Lower leg skin (tissue), 3 donors: ENCODE measurements at regions not wholly inside any gene's neighbourhood (a gene's known extent, or its start where the extent isn't known, plus 50 kb on each side); places are given as distances from the start of the nearest gene placed in this dataset.

Experiments
- POLR2A ChIP-seq, 2 donors: fragments of 450-650 bp; IDR thresholded peaks; one replicate each; pipeline ENCODE4 v1.6.1; 2016 to 2017; ENCODE audit warnings: antibody characterized with exemption in 2 of 2, mild to moderate bottlenecking in 1 of 2, moderate library complexity in 1 of 2
- TF ChIP-seq, protein P1 (sequence below), 3 donors: fragments of 450-650 bp; IDR thresholded peaks; one replicate each; pipeline ENCODE4 v1.5.1; 2016; ENCODE audit warnings: antibody characterized with exemption in 3 of 3, mild to moderate bottlenecking in 3 of 3, moderate library complexity in 2 of 3

GRCh38 chr2:63768051-63768450 is 73.6 kb upstream of the UGP2 start:
- no peak for TF ChIP-seq POLR2A (IDR thresholded peaks at IDR 0.05)
- TF ChIP-seq, protein P1, sequence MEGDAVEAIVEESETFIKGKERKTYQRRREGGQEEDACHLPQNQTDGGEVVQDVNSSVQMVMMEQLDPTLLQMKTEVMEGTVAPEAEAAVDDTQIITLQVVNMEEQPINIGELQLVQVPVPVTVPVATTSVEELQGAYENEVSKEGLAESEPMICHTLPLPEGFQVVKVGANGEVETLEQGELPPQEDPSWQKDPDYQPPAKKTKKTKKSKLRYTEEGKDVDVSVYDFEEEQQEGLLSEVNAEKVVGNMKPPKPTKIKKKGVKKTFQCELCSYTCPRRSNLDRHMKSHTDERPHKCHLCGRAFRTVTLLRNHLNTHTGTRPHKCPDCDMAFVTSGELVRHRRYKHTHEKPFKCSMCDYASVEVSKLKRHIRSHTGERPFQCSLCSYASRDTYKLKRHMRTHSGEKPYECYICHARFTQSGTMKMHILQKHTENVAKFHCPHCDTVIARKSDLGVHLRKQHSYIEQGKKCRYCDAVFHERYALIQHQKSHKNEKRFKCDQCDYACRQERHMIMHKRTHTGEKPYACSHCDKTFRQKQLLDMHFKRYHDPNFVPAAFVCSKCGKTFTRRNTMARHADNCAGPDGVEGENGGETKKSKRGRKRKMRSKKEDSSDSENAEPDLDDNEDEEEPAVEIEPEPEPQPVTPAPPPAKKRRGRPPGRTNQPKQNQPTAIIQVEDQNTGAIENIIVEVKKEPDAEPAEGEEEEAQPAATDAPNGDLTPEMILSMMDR (IDR thresholded peaks at IDR 0.05): no peak
